IPS DF 4.7 (cell line): ENCODE measurements at regions not wholly inside any gene's neighbourhood (a gene's known extent, or its start where the extent isn't known, plus 50 kb on each side); places are given as distances from the start of the nearest gene placed in this dataset.
"Not testable (repeated sequence)": the region's sequence is repeated elsewhere in the genome, so short reads cannot be mapped to it uniquely, and the experiment has no call there.

Source experiments
- DNase-seq: peaks from one replicate; pipeline ENCODE4 v3.0.0-alpha.2; 2013; ENCODE audit warnings: low spot score; ENCODE audit errors: extremely low read depth

DNA sequence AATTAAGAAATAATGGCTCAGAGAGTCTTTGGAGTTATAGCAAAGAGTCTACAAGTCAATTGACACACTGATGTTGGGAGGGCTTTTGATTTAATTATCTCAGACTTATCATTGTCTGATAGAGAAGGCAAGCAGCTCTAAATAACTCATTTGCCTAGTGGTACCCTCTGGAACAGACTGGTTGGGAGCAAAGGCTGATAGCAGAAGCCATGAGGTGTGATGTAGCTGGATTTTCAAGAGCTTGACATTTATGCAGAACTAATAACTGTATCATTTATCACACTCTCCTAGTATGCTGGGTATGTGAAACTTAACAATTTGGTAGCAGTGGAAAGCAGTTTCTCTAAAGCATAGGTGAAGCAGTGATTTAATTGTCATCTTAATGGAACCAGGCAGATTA, 380.6 kb downstream of the TENT5A start:
- no peak for DNase-seq

DNA sequence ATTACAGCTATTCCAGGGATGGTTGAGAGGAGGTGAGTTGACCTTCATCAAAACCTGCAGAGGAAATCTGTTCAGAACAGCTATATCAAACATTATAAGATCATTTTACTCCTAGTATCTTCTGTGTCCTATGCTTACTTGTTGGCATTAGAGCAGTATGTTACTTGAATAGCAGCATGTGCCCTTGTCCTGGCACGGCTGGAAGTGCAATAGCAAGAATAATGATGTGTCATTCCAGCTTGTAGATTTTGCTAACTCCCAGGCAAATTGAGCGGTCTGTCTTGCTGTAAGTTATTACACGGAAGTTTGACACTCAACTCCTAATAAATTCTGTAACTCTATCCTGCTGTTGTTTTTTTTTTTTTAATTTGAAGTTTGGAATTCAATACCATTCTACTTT, 385.5 kb downstream of the TENT5A start:
- DNase-seq: no peak

DNA sequence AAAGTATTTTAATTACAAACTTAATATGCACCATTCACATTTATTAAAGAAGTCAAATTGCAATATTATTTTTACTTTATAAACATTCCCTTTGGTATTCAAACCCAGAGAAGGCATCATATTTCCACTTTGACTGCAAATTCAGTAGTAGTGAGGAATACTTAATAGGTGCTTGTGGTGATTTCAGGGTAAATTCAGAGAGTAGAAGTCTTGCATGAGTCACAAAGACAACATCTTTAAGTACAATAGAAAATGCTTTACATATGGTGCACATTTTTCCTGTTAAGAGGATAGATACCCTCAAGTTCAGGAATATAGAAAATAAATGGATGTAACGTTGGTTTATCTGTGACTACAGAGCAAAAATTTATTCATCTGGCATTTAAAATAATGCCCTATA, 390.2 kb downstream of the TENT5A start:
- no peak for DNase-seq

DNA sequence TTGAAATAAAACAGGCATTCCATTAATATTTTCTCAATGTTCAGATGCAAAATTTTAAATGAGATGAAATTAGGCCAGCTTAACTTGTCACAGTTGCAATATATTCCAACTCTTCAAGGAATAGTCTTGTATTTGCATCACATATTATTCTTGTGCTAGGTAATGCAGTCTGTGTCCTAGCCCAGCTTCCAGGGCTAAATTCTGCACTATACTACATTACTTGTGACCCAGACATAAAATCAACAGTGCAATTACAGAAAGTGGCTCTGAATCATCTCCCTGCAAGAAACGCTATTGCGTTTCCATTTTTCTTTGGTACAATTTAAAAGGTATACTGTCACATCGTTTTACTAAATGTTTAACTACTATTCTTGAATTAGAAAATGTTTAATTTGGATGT, 399.2 kb downstream of the TENT5A start:
- no peak for DNase-seq

DNA sequence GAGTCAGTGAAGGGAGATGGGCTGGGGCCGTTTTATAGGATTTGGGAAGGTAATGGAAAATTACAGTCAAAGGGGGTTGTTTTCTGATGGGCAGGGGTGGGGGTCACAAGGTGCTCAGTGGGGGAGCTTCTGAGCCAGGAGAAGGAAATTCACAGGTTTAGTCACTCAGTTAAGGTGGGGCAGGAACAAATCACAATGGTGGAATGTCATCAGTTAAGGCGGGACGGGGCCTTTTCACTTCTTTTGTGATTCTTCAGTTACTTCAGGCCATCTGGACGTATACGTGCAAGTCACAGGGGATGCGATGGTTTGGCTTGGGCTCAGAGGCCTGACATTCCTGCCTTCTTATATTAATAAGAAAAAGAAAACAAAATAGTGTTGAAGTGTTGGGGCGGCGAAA, 408.5 kb downstream of the TENT5A start:
- not testable (repeated sequence) for DNase-seq

DNA sequence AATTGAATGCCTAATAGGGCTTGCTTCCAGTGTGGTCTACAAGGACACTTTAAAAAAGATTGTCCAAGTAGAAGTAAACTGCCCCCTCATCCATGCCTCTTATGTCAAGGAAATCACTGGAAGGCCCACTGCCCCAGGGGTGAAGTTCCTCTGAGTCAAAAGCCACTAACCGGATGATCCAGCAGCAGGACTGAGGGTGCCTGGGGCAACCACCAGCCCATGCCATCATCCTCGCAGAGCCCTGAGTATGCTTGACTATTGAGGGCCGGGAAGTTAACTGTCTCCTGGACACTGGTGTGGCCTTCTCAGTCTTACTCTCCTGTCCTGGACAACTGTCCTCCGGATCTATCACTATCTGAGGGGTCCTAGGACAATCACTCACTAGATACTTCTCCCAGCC, 411.5 kb downstream of the TENT5A start:
- no peak for DNase-seq

DNA sequence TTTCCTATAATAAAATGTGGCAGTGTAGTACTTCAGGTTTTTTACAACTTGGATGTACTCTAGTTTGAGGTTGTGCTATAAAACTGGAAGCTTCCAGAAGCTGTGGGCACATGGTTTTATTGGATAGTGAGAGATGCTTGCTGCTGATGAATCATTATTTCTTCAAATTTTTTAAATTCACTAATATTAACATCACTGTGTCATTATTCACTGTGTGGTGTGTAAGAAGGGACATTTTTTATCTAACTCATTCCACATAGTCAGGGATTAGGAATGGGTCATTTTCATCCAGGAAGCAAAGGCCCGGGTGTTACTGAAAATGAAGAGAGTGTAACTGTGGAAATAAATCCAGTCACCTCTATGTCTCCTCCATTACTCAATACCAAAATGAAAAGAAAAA, 421.0 kb downstream of the TENT5A start:
- DNase-seq: no peak

DNA sequence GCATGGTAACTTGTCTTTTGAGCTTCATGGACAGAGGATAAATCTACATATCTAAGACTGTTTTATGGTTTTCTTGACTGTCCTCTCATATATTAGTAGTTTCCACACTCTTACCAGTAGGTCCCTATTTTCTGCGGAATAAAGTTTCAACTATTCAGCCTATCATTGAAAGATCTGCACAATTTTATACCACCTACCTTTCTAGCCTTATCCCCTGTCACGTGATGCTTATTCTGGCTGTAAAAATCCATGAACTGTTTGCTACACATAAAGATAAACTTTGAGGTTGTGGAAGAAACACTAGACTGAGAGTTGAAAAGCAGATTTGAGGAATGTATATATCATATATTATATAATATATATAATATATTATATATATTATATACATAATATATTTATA, 423.8 kb downstream of the TENT5A start:
- no peak for DNase-seq

DNA sequence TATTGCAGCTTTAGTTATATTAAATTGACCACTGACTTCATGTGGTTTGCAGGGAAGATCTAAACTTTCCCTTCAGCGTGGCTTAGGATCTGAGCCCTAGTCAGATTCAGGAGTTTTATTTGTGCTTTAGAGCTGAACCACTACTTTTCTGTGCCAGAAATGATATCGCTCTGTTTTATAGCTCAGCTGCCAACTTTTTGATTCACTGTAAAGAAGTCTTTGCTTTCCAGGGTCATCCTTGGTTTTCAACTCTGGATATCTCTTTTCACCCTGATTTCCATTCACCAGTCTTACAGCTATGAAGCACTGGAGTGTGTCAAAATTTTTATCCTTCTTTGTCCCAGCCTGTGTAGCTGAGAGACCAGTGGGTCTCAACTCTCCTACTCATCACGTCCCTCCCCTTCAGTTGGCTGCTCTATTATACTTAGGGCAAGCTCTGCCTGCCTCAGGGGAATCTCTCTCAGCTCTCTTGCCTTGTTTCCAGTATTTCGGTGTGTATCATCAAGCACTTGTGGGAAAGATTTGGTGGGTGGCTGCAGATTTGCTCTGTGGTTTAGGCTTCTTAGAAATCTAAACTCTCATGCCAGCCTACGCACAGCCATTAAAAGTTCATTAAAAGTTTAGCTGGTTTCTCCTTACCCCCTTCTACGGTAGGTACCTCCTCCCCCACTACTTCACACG, 425.5 kb downstream of the TENT5A start:
- DNase-seq: no peak

DNA sequence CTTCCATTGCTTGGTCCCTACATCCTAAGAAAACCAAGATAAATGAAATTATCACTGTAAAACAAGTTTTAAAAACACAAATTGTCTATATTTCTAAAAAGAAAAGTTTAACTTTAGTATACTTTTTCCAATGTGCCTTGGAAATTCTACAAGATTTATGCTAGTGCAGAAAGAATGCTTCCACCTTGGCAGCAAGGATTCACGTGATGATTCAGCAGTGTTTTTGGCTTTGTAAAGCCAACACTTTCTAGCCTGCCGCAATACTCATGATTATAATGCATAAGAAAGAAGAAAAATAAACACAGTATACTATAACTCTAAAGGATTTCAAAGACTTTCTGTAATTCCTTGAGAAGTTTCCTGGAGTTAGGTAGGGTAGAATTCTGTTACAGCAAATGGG, 442.7 kb downstream of the TENT5A start:
- no peak for DNase-seq

DNA sequence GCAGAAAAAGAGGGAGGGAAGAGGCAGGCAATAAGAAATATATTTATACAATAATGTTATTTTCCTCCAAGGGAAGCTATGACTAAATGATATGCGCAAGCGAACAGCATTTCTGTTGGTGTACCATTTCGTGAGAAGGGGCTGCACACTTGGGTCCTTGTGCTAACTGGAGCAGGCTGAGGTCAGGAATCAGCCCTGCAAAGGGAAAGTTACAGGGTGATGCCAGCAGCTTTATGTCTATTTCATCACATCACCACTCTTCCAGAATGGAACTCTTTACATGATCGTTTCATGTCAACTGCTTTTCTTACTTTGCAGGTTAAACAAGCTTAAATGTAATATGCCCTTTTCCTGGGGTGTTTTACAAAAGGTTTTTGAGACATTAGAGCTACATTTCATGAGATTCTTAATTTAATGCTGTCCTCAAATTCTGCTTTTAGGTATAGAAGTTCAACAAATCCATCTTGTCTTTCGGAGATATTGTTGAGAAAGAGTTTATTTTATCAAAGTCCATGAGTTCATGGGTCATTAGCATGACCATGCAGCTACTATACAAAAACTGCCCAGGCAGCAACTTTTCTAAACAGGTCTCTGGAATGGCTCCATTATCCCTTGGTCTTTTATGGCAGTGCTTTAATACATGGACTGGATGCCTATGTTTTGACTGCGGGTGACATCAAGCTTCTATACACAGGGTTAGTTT, 443.8 kb downstream of the TENT5A start:
- no peak for DNase-seq

DNA sequence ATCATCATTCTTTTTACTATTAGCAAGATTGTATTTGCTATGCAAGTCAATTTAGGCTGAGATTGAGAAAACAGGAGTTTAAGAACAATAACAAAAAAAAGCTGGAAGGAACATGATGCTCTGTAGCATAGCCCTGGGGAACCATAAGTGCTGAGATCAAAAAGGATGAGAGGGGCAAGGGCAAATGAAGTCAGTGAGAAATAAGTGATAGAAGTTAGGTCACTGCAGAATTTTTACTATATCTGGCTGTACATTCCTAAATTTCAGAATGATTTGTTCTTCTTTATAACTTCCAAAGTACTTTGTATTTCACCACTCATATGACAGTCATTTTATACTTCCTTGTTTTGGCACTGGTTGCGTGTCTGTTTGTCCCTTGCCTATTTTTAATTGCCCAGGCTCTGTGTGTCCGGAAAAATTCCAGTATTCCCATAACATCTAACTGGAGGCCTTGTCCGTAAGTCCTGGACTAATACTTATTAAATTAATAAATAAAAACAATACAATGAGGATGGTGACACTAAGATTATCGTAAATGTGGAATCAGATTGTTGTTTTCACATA, 444.7 kb downstream of the TENT5A start:
- no peak for DNase-seq

DNA sequence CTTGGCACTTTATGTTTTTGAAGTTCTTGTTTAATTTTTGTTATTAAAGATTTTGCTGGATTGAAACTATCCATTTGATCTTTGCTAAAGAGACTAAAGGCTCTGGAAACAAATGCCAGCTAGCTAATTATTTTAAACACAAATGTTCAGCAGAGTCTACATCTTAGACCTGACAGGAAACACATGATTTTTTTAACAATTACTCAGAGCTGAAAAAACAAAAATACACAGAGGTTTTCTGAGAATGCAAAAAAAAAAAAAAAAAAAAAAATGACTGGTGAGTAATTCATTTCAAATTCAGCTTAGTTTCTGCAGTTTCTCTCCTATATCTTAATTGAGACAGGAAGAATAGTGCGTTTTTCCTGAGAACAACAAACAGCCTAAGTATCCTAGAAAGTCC, 448.0 kb downstream of the TENT5A start:
- no peak for DNase-seq

DNA sequence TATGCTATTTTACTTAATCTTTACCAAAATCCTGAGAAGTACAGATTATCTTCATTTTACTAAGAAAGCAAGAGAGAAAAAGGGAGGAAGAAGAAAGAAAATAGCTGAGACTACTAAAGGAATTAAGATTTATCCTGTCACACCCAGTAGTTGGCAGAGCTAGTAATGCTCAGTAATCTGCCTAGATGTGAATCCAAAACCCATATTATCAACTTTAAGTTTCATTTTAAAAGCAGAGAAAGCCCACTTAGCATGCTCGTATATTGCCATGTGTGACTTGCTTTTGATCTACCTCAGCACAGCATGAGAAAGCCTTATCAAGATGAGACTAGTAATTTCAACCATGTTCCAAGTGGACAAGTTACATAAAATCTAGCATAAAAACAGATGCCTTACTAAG, 451.5 kb downstream of the TENT5A start:
- no peak for DNase-seq

DNA sequence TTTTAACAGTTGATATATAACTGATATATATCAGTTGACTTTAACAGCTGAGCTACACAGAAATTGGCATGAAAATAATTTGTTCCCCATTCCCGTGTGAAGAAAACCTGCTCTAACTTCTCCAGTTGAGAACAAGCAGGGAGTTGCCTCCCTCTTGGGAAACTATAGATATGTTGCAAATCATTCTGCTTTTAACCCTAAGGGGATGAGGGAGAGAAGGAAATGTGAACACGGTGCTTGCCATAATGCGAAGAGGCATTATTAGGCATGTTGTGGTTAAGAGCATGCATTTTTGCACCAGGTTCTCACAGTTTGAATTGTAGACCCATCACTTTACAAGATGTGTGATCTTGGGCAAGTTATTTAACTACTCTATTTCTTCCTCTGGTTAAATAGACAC, 453.7 kb downstream of the TENT5A start:
- DNase-seq: no peak

DNA sequence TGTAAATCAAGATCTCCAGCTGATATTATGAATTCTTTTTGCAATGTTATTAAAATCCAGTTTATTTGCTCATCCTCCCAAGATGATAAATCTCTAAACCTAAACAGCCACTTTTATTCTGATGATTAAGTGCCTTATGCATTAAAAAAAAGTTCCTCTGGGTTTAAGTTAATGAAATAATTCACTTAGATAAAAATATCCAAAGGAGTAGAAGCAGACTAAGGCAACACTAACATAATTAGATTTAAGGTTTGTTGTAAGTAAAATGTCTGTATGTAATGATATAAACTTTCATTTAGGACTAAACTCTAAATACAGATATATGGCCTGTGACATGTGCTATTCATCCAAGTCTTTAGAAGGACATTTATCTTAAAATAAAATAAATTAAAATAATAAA, 457.2 kb downstream of the TENT5A start:
- DNase-seq: no peak

DNA sequence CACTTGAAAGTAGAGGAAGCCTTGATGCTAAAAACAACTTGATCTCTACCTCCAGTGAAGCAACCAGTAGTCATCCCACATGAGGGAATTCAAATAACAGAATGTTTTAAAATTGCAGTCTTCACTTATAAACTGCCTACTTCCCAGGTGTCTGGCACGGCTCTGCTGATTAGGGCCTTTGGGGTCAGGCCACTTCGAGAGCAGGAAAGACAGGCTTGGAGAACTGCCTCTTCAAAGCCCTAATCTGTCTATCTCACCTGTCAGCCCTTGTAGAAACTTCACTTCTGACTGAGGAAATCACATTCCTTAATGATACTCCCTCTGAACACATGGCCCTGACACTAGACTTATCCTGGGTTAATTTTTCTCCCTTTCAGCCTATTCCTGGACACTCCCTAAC, 458.6 kb downstream of the TENT5A start:
- no peak for DNase-seq

DNA sequence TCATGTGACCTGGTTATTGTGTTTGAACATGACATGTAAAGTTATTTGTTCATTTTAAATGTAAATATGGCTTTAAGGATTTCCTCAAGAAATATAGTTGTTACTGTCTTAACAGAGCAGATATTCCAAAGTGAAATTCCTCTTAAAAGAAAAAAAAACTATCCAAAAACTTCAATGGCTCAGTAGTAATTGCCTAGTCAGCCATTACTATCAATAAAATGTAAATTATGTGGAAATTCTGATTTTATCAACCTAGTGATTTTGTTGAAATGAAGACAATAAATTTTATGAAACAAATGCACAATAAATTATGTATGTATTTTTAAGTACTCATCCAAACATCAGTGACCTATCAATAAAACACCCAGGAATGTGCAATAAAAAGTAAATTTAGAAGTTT, 463.3 kb downstream of the TENT5A start:
- DNase-seq: no peak

DNA sequence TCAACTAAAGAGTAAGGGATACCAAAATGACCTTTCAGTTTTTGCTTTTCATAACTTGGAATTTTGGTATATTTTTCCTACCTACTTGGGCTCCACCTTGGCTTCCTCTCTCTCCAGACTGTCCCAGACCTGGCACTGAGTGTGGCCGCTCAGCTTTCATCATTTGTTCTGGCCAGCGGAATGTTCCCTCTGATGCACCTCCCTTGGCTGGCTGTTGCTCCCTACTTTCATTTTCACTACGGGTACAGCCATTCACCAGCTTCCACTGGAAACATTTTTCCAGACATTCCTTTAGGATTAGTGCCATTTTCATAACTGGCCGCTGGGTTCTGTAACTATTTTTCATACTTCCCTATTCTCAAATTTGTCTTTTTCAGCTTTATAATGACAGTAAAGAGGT, 487.4 kb downstream of the TENT5A start:
- no peak for DNase-seq

DNA sequence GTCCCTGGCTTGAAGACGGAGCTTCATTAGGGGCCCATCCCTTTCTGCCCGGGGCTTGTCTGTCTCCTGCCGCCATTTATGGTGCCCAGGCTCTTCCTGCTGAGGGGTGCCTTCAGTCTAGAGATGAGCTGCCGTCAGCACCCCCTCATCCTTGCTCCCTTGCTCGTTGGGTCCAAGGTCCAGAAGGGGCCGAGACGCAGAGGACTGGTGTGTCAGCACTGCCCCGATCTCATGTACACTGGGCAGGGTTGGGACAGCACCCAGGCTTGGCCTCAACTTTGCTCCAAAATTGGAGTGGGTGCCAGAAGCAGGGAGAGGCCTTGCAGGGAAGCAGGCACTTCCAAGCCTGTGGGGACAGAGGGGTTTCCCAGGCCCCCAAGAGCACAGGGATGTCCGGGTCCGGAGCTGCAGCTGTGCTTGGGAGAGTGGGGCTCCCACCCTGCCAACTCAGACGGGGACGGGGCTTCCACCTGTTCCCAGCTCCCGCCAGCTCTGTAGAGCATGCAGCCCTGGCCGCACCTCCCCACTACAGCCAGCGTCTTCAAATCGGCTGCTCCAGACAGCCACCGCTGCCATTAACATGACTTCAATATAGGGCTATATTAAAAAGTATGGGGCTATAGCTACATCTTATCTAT, 488.8 kb downstream of the TENT5A start:
- no peak for DNase-seq

DNA sequence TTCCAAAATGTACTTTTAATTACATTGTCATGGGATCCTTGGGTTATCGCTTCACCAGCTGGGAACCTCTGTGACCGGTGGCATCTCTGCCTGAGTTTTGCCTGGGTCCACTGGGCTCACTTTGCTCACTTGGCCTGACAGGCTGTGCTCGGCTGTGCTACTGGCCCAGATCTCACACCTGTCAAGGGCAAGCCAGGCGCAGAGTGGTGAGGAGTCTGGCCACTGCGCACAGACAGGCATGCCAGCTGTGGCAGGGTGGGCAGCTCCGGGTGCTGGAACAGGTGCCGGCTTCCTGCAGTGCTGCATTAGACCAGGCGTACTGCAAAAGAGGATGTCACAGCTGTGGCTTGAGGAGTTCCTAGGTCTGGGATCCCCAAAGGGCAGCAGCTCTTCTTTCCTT, 489.8 kb downstream of the TENT5A start:
- no peak for DNase-seq

DNA sequence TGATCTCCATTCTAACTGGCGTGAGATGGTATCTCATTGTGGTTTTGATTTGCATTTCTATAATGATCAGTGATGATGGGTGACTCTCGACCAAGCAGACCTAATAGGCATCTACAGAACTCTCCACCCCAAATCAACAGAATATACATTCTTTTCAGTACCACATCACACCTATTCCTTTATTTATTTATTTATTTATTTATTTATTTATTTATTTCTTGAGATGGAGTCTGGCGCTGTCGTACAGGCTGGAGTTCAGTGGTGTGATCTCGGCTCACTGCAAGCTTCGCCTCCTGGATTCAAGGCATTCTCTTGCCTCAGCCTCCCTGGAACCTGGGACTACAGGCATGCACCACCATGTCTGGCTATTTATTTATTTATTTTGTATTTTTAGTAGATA, 496.3 kb downstream of the TENT5A start:
- DNase-seq: not testable (repeated sequence)

DNA sequence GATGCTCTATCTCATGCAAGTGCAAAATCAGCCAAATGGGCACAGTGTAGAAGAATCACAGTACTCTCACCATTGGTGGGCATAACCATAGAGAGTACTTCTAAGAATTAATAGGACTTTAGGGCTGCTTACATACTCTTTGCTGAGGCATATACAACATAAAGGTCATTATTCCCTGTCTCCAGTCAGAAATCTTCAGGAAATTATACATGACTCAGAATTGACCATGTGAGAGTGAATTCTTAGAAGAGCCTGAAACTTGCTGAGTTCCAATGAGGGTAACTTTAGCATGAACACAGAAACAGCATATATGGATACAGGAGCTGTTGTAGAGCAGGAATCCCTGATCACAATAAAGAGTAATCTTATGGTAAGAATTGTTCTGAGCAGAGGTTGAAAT, 498.7 kb downstream of the TENT5A start:
- DNase-seq: no peak
